HCT116 (cell line): ENCODE measurements at regions not wholly inside any gene's neighbourhood (a gene's known extent, or its start where the extent isn't known, plus 50 kb on each side); places are given as distances from the start of the nearest gene placed in this dataset.

ENCODE experiments used
- ATAC-seq: fragments of 200-7000 bp; cut with Tn5 transposase; 2 replicates; pipeline ENCODE4 v1.9.1; 2020; ENCODE audit warnings: mild to moderate bottlenecking, moderate library complexity
- BruUV-seq: library from RNA; stranded (reverse); fragments of 400-500 nt; replicated peaks from 2 replicates; lab custom pipeline; 2021; lab: Mats Ljungman, UMichigan
- CTCF ChIA-PET: fragments of 300-600 bp; sonication (Branson Sonifier 250); formaldehyde crosslinking; loops from one replicate; lab custom pipeline; 2021; ENCODE audit warnings: antibody characterized with exemption; lab: Charles Lee
- POLR2A ChIA-PET: fragments of 300-600, 350-600 bp; sonication (Branson Sonifier 250); formaldehyde crosslinking; loops from one replicate; lab custom pipeline; 2021; ENCODE audit warnings: antibody characterized with exemption; lab: Charles Lee
- RAD21 ChIA-PET, 2 experiments: fragments of 300-600 bp; sonication (Branson Sonifier 250); formaldehyde crosslinking; loops; one replicate each; lab custom pipeline; 2023; ENCODE audit warnings: low total read pairs in 2 of 2; ENCODE audit not compliant: uncharacterized antibody in 2 of 2, unreplicated experiment in 2 of 2, low non-redundant PET in 1 of 2; lab: Charles Lee
- DNase-seq: peaks from one replicate; pipeline ENCODE4 v3.0.0-alpha.2; 2010; ENCODE audit warnings: low read depth, low spot score
- H2AFZ ChIP-seq: fragments of 200-600 bp; shearing (Covaris generic), sonication (generic); 2 replicates; pipeline ENCODE4 v1.6.1; 2017; ENCODE audit warnings: low read depth, mixed run types, mixed read lengths, antibody characterized with exemption, low read length; ENCODE audit not compliant: poor library complexity, severe bottlenecking
- H3K27ac ChIP-seq: 2 replicates; pipeline ENCODE4 v1.5.1; 2012; ENCODE audit warnings: low read depth, low read length
- H3K27me3 ChIP-seq: fragments of 200-600 bp; sonication (generic); 2 replicates; pipeline ENCODE4 v1.6.1; 2016; ENCODE audit warnings: mixed run types, low read length, mixed read lengths; ENCODE audit not compliant: insufficient read depth
- H3K36me3 ChIP-seq, 2 experiments: fragments of 200-500 bp in 1 of 2; fragments of 200-600 bp in 1 of 2; sonication (Bioruptor generic) in 1 of 2; sonication (generic) in 1 of 2; 2 replicates each; pipeline versions ENCODE4 v1.5.1 to v1.6.1; 2014 to 2016; ENCODE audit warnings: low read length in 2 of 2, inconsistent platforms in 1 of 2, mixed read lengths in 1 of 2, mixed run types in 1 of 2; ENCODE audit not compliant: insufficient read depth in 2 of 2, control insufficient read depth in 1 of 2
- H3K4me1 ChIP-seq, 2 experiments: fragments of 200-600 bp in 1 of 2; sonication (generic) in 1 of 2; 2 replicates each; pipeline versions ENCODE4 v1.5.1 to v1.6.1; 2012 to 2017; ENCODE audit warnings: low read length in 2 of 2, inconsistent platforms in 1 of 2, mild to moderate bottlenecking in 1 of 2, mixed read lengths in 1 of 2, mixed run types in 1 of 2, moderate library complexity in 1 of 2; ENCODE audit not compliant: insufficient read depth in 2 of 2, control insufficient read depth in 1 of 2
- H3K4me2 ChIP-seq: fragments of 200-600 bp; sonication (generic); 2 replicates; pipeline ENCODE4 v1.6.1; 2017; ENCODE audit warnings: mixed run types, low read length, mixed read lengths
- H3K4me3 ChIP-seq, 2 experiments: fragments of 200-600 bp in 1 of 2; sonication (generic) in 1 of 2; replicated peaks in 1 of 2; 2 replicates each; pipeline ENCODE4 v1.5.1; 2011 to 2016; ENCODE audit warnings: low read length in 2 of 2, control low read depth in 1 of 2, low read depth in 1 of 2, mild to moderate bottlenecking in 1 of 2, mixed read lengths in 1 of 2, mixed run types in 1 of 2
- H3K79me2 ChIP-seq: fragments of 200-600 bp; sonication (generic); 2 replicates; pipeline ENCODE4 v1.6.1; 2017; ENCODE audit warnings: mild to moderate bottlenecking, mixed run types, low read length, moderate library complexity, mixed read lengths; ENCODE audit not compliant: insufficient read depth
- H3K9ac ChIP-seq: fragments of 200-600 bp; sonication (generic); 2 replicates; pipeline ENCODE4 v1.6.1; 2016; ENCODE audit warnings: low read length, mixed read lengths
- H3K9me2 ChIP-seq: fragments of 200-600 bp; sonication (generic), shearing (Covaris generic); 2 replicates; pipeline ENCODE4 v1.6.1; 2017; ENCODE audit warnings: mixed run types, mild to moderate bottlenecking, moderate library complexity; ENCODE audit not compliant: insufficient read depth
- H3K9me3 ChIP-seq, 2 experiments: fragments of 200-500 bp in 1 of 2; fragments of 200-600 bp in 1 of 2; sonication (Bioruptor generic) in 1 of 2; sonication (generic) in 1 of 2; 2 replicates each; pipeline ENCODE4 v1.6.1; 2014 to 2017; ENCODE audit warnings: low read length in 2 of 2, mixed read lengths in 2 of 2, inconsistent platforms in 1 of 2, low read depth in 1 of 2, mild to moderate bottlenecking in 1 of 2, mixed run types in 1 of 2, moderate library complexity in 1 of 2; ENCODE audit not compliant: control insufficient read depth in 1 of 2, insufficient read depth in 1 of 2
- H4K20me1 ChIP-seq: fragments of 200-600 bp; sonication (generic), shearing (Covaris generic); 2 replicates; pipeline ENCODE4 v1.6.1; 2017; ENCODE audit warnings: mixed run types, mild to moderate bottlenecking, moderate library complexity; ENCODE audit not compliant: insufficient read depth
- CTCF ChIP-seq, 3 experiments: fragments of 200-600 bp in 1 of 3; sonication (generic) in 1 of 3; IDR thresholded peaks in 2 of 3; conservative IDR thresholded peaks in 1 of 3; 2 replicates each; pipeline ENCODE4 v1.5.1; 2012 to 2017; ENCODE audit warnings: low read depth in 2 of 3, low read length in 2 of 3, antibody characterized with exemption in 1 of 3, borderline replicate concordance in 1 of 3, control low read depth in 1 of 3, mild to moderate bottlenecking in 1 of 3, mixed read lengths in 1 of 3, mixed run types in 1 of 3, moderate library complexity in 1 of 3; ENCODE audit not compliant: insufficient read depth in 1 of 3
- ELF1 ChIP-seq: IDR thresholded peaks from 2 replicates; pipeline ENCODE4 v1.6.1; 2012; ENCODE audit warnings: low read depth, borderline replicate concordance
- EZH2 ChIP-seq: fragments of 200-600 bp; sonication (generic); IDR thresholded peaks from 2 replicates; pipeline ENCODE4 v1.6.1; 2017; ENCODE audit warnings: antibody characterized with exemption, mixed run types
- JUND ChIP-seq: IDR thresholded peaks from 2 replicates; pipeline ENCODE4 v1.6.1; 2012
- MAX ChIP-seq: IDR thresholded peaks from 2 replicates; pipeline ENCODE4 v1.6.1; 2012
- REST ChIP-seq: IDR thresholded peaks from 2 replicates; pipeline ENCODE4 v1.6.1; 2012; ENCODE audit warnings: low read depth
- SIN3A ChIP-seq: IDR thresholded peaks from 2 replicates; pipeline ENCODE4 v1.6.1; 2012; ENCODE audit warnings: low read depth
- SRF ChIP-seq: IDR thresholded peaks from 2 replicates; pipeline ENCODE4 v1.6.1; 2012; ENCODE audit warnings: low read depth
- TCF7L2 ChIP-seq: IDR thresholded peaks from 2 replicates; pipeline ENCODE4 v1.7.0; 2011; ENCODE audit warnings: borderline replicate concordance, inconsistent platforms; ENCODE audit not compliant: insufficient read depth, insufficient read length; ENCODE audit errors: extremely low read depth
- intact Hi-C: fragments of 100-400 bp; cut with micrococcal nuclease; formaldehyde crosslinking; loops from 2 replicates; pipeline ENCODE4 v1.10.0; 2022

DNA sequence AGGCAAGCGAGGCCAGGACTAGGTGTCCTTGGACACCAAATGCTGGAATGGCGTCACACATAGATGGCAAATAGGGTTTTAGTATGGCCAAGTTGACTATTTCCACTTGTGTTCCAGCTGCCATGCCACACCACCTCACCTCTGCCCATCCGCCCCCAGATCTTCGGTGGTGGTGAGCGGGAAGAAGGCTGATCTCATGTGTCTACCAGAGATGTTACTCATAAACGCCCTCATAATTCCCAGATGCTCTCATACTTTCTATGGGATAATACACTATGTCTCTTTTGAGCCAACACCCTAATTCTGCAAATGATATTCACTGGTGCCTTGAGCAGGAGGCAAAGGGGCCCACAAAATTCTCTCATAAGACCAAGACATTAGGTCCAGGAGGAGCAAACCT is 281.1 kb upstream of the FN1 start:
- no peak overlapping the region for H3K9ac ChIP-seq
- no peak for DNase-seq
- H3K9me3 ChIP-seq = no peaks in the 10 kb centered on the region
- no peak for TF ChIP-seq JUND
- TF ChIP-seq SIN3A = no peak
- TF ChIP-seq ELF1 = no peak
- TF ChIP-seq TCF7L2 = no peak
- no peak for TF ChIP-seq REST
- no peak for TF ChIP-seq SRF
- TF ChIP-seq CTCF (IDR thresholded peaks at IDR 0.05 in 2 of 3, conservative IDR thresholded peaks at IDR 0.05 in 1 of 3; ENCODE audit: borderline replicate concordance in 1 of 3, insufficient read depth in 1 of 3, low read depth in 2 of 3, low read length in 2 of 3) = no peak
- TF ChIP-seq EZH2 = no peak
- TF ChIP-seq MAX = no peak
- H3K4me3 ChIP-seq = no peak overlapping the region
- no peak overlapping the region for H3K27ac ChIP-seq
- H3K9me2 ChIP-seq = no peaks in the 10 kb centered on the region; the same call in 1 of the 2 replicates
- ATAC-seq = no peak
- ChIA-PET POLR2A (no interaction called here), CTCF (no interaction called here), RAD21 (no interaction called here)
- intact Hi-C loops = no loop called here
- no peaks in the 10 kb centered on the region for H3K36me3 ChIP-seq
- BruUV-seq = no TSS peak
- H3K4me2 ChIP-seq = no peak overlapping the region
- H4K20me1 ChIP-seq = no peaks in the 10 kb centered on the region
- H3K27me3 ChIP-seq = no peaks in the 10 kb centered on the region
- H3K79me2 ChIP-seq = no peaks in the 10 kb centered on the region
- H2AFZ ChIP-seq = no peak overlapping the region
- H3K4me1 ChIP-seq = no peaks in the 10 kb centered on the region
